ENCODE measurements at regions not wholly inside any gene's neighbourhood (a gene's known extent, or its start where the extent isn't known, plus 50 kb on each side); places are given as distances from the start of the nearest gene placed in this dataset.

DNA sequence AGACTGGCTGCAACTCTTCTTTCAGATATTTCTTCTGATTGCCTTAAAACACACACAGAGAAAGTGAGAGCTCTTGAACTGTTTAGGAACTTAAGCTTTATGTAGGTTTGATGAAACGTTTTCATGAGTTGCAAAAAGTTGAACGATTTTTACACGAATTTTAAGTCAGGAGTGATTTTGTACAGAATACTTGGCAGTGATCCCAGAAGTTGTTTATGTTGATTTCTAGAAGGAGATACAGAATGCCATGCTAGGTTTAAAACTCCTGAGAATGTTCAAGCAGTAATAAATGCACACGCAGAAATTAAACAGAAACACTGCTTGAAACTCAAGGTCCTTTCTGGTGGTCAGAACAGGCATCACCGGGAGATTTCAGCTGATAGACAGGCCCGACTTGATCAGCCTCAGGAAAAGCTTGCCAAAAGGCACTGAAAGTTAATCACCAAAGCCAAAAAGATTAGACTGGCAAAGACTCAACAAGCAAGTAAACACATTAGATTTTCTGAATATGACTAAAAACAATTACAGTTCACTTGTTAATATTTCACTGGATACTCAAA is 123.1 kb downstream of the SOCS6 start:
- no peak for FAIRE-seq
- Histone ChIP-seq H3K9ac (ENCODE audit: control insufficient read depth, extremely low read depth, insufficient read depth, low read length) (no peak overlapping the region), H3K27me3 (ENCODE audit: control insufficient read depth, extremely low read depth, insufficient read depth, low read length) (no peaks in the 10 kb centered on the region), H4K20me1 (ENCODE audit: control insufficient read depth, extremely low read depth, insufficient read depth, low read length) (no peaks in the 10 kb centered on the region), H3K27ac (ENCODE audit: control insufficient read depth, insufficient read depth, low read length) (no peak overlapping the region), H3K36me3 (ENCODE audit: control insufficient read depth in 2 of 2, extremely low read depth in 1 of 2, insufficient read depth in 2 of 2, low read length in 2 of 2) (no peaks in the 10 kb centered on the region), H3K79me2 (ENCODE audit: control insufficient read depth, insufficient read depth, low read length) (no peaks in the 10 kb centered on the region), H3K4me3 (ENCODE audit: control insufficient read depth in 2 of 3, extremely low read depth in 1 of 3, insufficient read depth in 2 of 3, low read depth in 1 of 3, low read length in 3 of 3) (no peak overlapping the region), H3K9me3 (ENCODE audit: control insufficient read depth, low read depth, low read length) (no peaks in the 10 kb centered on the region), H3K4me2 (ENCODE audit: control insufficient read depth, extremely low read depth, insufficient read depth, low read depth, low read length) (no peak overlapping the region), H2AFZ (ENCODE audit: control insufficient read depth, low read length) (peak overlapping the region; percentile 41), H3K9me1 (ENCODE audit: control insufficient read depth, extremely low read depth, insufficient read depth, low read length) (no peaks in the 10 kb centered on the region), H3K4me1 (ENCODE audit: control insufficient read depth, extremely low read depth, insufficient read depth, low read length) (peaks cover 6% of the 10 kb centered on the region)
- TF ChIP-seq, protein P1, sequence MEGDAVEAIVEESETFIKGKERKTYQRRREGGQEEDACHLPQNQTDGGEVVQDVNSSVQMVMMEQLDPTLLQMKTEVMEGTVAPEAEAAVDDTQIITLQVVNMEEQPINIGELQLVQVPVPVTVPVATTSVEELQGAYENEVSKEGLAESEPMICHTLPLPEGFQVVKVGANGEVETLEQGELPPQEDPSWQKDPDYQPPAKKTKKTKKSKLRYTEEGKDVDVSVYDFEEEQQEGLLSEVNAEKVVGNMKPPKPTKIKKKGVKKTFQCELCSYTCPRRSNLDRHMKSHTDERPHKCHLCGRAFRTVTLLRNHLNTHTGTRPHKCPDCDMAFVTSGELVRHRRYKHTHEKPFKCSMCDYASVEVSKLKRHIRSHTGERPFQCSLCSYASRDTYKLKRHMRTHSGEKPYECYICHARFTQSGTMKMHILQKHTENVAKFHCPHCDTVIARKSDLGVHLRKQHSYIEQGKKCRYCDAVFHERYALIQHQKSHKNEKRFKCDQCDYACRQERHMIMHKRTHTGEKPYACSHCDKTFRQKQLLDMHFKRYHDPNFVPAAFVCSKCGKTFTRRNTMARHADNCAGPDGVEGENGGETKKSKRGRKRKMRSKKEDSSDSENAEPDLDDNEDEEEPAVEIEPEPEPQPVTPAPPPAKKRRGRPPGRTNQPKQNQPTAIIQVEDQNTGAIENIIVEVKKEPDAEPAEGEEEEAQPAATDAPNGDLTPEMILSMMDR (optimal IDR thresholded peaks at IDR 0.05 in 1 of 3, IDR thresholded peaks at IDR 0.05 in 1 of 3, conservative IDR thresholded peaks at IDR 0.05 in 1 of 3; ENCODE audit: extremely low read depth in 1 of 3, insufficient read depth in 2 of 3, low read length in 3 of 3) = no peak
- no peak for TF ChIP-seq EZH2 (IDR thresholded peaks at IDR 0.05; ENCODE audit: low read length)
- DNase-seq (ENCODE audit: low read depth, low spot score) = no peak
- dilution Hi-C loops (cut with MboI; ENCODE audit: extremely low pct_ligation_motif_present, low sequenced_read_pairs) = no loop called here

DNA sequence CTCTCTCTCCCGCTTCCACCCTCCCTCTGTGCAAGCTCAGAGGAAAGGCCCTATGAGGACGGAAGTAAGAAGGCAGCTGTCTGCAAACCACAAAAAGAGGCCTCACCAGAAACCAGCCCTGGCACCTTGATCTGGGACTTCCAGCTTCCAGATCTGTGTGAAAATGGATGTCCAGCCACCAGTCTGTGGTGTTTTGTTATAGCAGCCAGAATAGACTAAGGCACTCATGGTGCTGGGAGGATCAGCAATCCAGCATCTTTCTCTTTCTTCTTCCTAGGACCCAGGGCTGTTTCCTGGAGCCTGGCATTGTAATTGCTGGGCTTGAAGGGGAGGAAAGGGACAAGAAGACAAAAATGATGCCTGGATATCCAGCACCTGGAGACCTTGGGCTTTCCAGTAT is 122.5 kb downstream of the SOCS6 start:
- DNase-seq (ENCODE audit: low read depth, low spot score) (no peak), FAIRE-seq (no peak)
- Histone ChIP-seq H3K27ac (ENCODE audit: control insufficient read depth, insufficient read depth, low read length) (no peak overlapping the region), H3K4me1 (ENCODE audit: control insufficient read depth, extremely low read depth, insufficient read depth, low read length) (peaks cover 6% of the 10 kb centered on the region), H3K9me3 (ENCODE audit: control insufficient read depth, low read depth, low read length) (no peaks in the 10 kb centered on the region), H2AFZ (ENCODE audit: control insufficient read depth, low read length) (no peak overlapping the region), H3K9ac (ENCODE audit: control insufficient read depth, extremely low read depth, insufficient read depth, low read length) (no peak overlapping the region), H3K36me3 (ENCODE audit: control insufficient read depth in 2 of 2, extremely low read depth in 1 of 2, insufficient read depth in 2 of 2, low read length in 2 of 2) (no peaks in the 10 kb centered on the region), H3K4me2 (ENCODE audit: control insufficient read depth, extremely low read depth, insufficient read depth, low read depth, low read length) (no peak overlapping the region), H3K27me3 (ENCODE audit: control insufficient read depth, extremely low read depth, insufficient read depth, low read length) (no peaks in the 10 kb centered on the region), H4K20me1 (ENCODE audit: control insufficient read depth, extremely low read depth, insufficient read depth, low read length) (no peaks in the 10 kb centered on the region), H3K79me2 (ENCODE audit: control insufficient read depth, insufficient read depth, low read length) (no peaks in the 10 kb centered on the region), H3K9me1 (ENCODE audit: control insufficient read depth, extremely low read depth, insufficient read depth, low read length) (no peaks in the 10 kb centered on the region), H3K4me3 (ENCODE audit: control insufficient read depth in 2 of 3, extremely low read depth in 1 of 3, insufficient read depth in 2 of 3, low read depth in 1 of 3, low read length in 3 of 3) (no peak overlapping the region)
- TF ChIP-seq, protein P1 (optimal IDR thresholded peaks at IDR 0.05 in 1 of 3, IDR thresholded peaks at IDR 0.05 in 1 of 3, conservative IDR thresholded peaks at IDR 0.05 in 1 of 3; ENCODE audit: extremely low read depth in 1 of 3, insufficient read depth in 2 of 3, low read length in 3 of 3) = no peak
- TF ChIP-seq EZH2 (IDR thresholded peaks at IDR 0.05; ENCODE audit: low read length) = no peak
- dilution Hi-C loops (cut with MboI; ENCODE audit: extremely low pct_ligation_motif_present, low sequenced_read_pairs) = no loop called here
